BLaER1 (cell line): ENCODE measurements at regions not wholly inside any gene's neighbourhood (a gene's known extent, or its start where the extent isn't known, plus 50 kb on each side); places are given as distances from the start of the nearest gene placed in this dataset.

Experiments used
- H3K27ac ChIP-seq: shearing (Covaris generic); formaldehyde crosslinking; 2 replicates; pipeline ENCODE4 v1.8.1; 2022
- H3K27me3 ChIP-seq: shearing (Covaris generic); formaldehyde crosslinking; 2 replicates; pipeline ENCODE4 v1.8.1; 2022
- H3K36me3 ChIP-seq: shearing (Covaris generic); formaldehyde crosslinking; 2 replicates; pipeline ENCODE4 v1.8.1; 2022
- H3K4me1 ChIP-seq: shearing (Covaris generic); formaldehyde crosslinking; 2 replicates; pipeline ENCODE4 v1.8.1; 2022
- H3K4me2 ChIP-seq: shearing (Covaris generic); formaldehyde crosslinking; 2 replicates; pipeline ENCODE4 v1.8.1; 2022
- H3K4me3 ChIP-seq: shearing (Covaris generic); formaldehyde crosslinking; 2 replicates; pipeline ENCODE4 v1.8.1; 2022
- H3K9ac ChIP-seq: shearing (Covaris generic); formaldehyde crosslinking; 2 replicates; pipeline ENCODE4 v1.8.1; 2022
- H3K9me3 ChIP-seq: shearing (Covaris generic); formaldehyde crosslinking; 2 replicates; pipeline ENCODE4 v1.8.1; 2022
- H4K20me1 ChIP-seq: shearing (Covaris generic); formaldehyde crosslinking; 2 replicates; pipeline ENCODE4 v1.8.1; 2022
- Cebpa-rat ChIP-seq: shearing (Covaris generic); IDR thresholded peaks from 2 replicates; pipeline ENCODE4 v1.8.1; 2022

GRCh38 chr12:113634982-113635381, 163.3 kb upstream of the LHX5 start:
- H3K27me3 ChIP-seq, result no peaks in the 10 kb centered on the region; the same call in 1 of the 2 replicates
- H3K4me1 ChIP-seq, result no peaks in the 10 kb centered on the region
- no peaks in the 10 kb centered on the region for H4K20me1 ChIP-seq
- no peak for TF ChIP-seq Cebpa-rat
- no peak overlapping the region for H3K27ac ChIP-seq
- H3K9me3 ChIP-seq, result peaks cover 11% of the 10 kb centered on the region
- no peaks in the 10 kb centered on the region for H3K36me3 ChIP-seq
- no peak overlapping the region for H3K4me2 ChIP-seq
- H3K4me3 ChIP-seq, result no peak overlapping the region
- H3K9ac ChIP-seq, result no peak overlapping the region

- Histone ChIP-seq H4K20me1 (no peaks in the 10 kb centered on the region), H3K27ac (no peak overlapping the region), H3K9me3 (peaks cover 14% of the 10 kb centered on the region), H3K4me1 (no peaks in the 10 kb centered on the region), H3K27me3 (no peaks in the 10 kb centered on the region; the same call in 1 of the 2 replicates), H3K36me3 (no peaks in the 10 kb centered on the region), H3K4me2 (no peak overlapping the region), H3K9ac (no peak overlapping the region), H3K4me3 (no peak overlapping the region)
- no peak for TF ChIP-seq Cebpa-rat
These were observed 162.8 kb upstream of the LHX5 start for GRCh38 chr12:113634474-113634873.

- Histone ChIP-seq H3K4me2 (no peak overlapping the region), H4K20me1 (no peaks in the 10 kb centered on the region), H3K9ac (no peak overlapping the region), H3K27ac (no peak overlapping the region), H3K36me3 (no peaks in the 10 kb centered on the region), H3K4me1 (no peaks in the 10 kb centered on the region), H3K27me3 (no peaks in the 10 kb centered on the region; the same call in 1 of the 2 replicates), H3K4me3 (no peak overlapping the region), H3K9me3 (peaks cover 14% of the 10 kb centered on the region)
- TF ChIP-seq Cebpa-rat, result no peak
These were observed 162.1 kb upstream of the LHX5 start for GRCh38 chr12:113633678-113634332.

GRCh38 chr12:113630625-113631024, 159.0 kb upstream of the LHX5 start:
- TF ChIP-seq Cebpa-rat, result no peak
- Histone ChIP-seq H3K4me1 (no peaks in the 10 kb centered on the region), H3K9ac (no peak overlapping the region), H4K20me1 (no peaks in the 10 kb centered on the region), H3K27ac (no peak overlapping the region), H3K36me3 (no peaks in the 10 kb centered on the region), H3K9me3 (peaks cover 18% of the 10 kb centered on the region), H3K4me2 (no peak overlapping the region), H3K4me3 (no peak overlapping the region), H3K27me3 (no peaks in the 10 kb centered on the region)

- no peak for TF ChIP-seq Cebpa-rat
- Histone ChIP-seq H4K20me1 (no peaks in the 10 kb centered on the region), H3K27me3 (no peaks in the 10 kb centered on the region), H3K9ac (no peak overlapping the region), H3K4me1 (no peaks in the 10 kb centered on the region), H3K9me3 (peaks cover 22% of the 10 kb centered on the region), H3K27ac (no peak overlapping the region), H3K4me3 (no peak overlapping the region), H3K4me2 (no peak overlapping the region), H3K36me3 (no peaks in the 10 kb centered on the region)
These were observed 153.8 kb upstream of the LHX5 start for GRCh38 chr12:113625499-113625898.

- H3K9ac ChIP-seq, result no peak overlapping the region
- H3K4me1 ChIP-seq, result no peaks in the 10 kb centered on the region
- no peak overlapping the region for H3K27ac ChIP-seq
- H3K36me3 ChIP-seq, result no peaks in the 10 kb centered on the region
- H3K27me3 ChIP-seq, result peaks cover 8% of the 10 kb centered on the region; the same call in 1 of the 2 replicates
- TF ChIP-seq Cebpa-rat, result no peak
- peaks cover 13% of the 10 kb centered on the region for H3K9me3 ChIP-seq
- no peak overlapping the region for H3K4me2 ChIP-seq
- no peak overlapping the region for H3K4me3 ChIP-seq
- H4K20me1 ChIP-seq, result no peaks in the 10 kb centered on the region
These were observed 150.7 kb upstream of the LHX5 start for GRCh38 chr12:113622410-113622809.

GRCh38 chr12:113620437-113620976, 148.8 kb upstream of the LHX5 start:
- Histone ChIP-seq H3K36me3 (no peaks in the 10 kb centered on the region), H3K27ac (no peak overlapping the region), H3K4me3 (no peak overlapping the region), H3K4me1 (no peaks in the 10 kb centered on the region), H3K27me3 (peaks cover 8% of the 10 kb centered on the region; the same call in 1 of the 2 replicates), H4K20me1 (no peaks in the 10 kb centered on the region), H3K4me2 (no peak overlapping the region), H3K9me3 (peaks cover 8% of the 10 kb centered on the region), H3K9ac (no peak overlapping the region)
- TF ChIP-seq Cebpa-rat, result no peak

GRCh38 chr12:113619202-113619601, 147.5 kb upstream of the LHX5 start:
- Histone ChIP-seq H3K4me1 (no peaks in the 10 kb centered on the region), H4K20me1 (no peaks in the 10 kb centered on the region), H3K9ac (no peak overlapping the region), H3K9me3 (no peaks in the 10 kb centered on the region), H3K4me3 (no peak overlapping the region), H3K36me3 (no peaks in the 10 kb centered on the region), H3K4me2 (no peak overlapping the region), H3K27me3 (peaks cover 8% of the 10 kb centered on the region; the same call in 1 of the 2 replicates), H3K27ac (no peak overlapping the region)
- TF ChIP-seq Cebpa-rat, result no peak

- Histone ChIP-seq H3K4me3 (no peak overlapping the region), H3K9me3 (peaks cover 11% of the 10 kb centered on the region; the same call in 1 of the 2 replicates), H3K27ac (no peak overlapping the region), H3K9ac (no peak overlapping the region), H3K27me3 (peaks cover 46% of the 10 kb centered on the region), H3K36me3 (no peaks in the 10 kb centered on the region), H3K4me2 (no peak overlapping the region), H3K4me1 (no peaks in the 10 kb centered on the region), H4K20me1 (no peaks in the 10 kb centered on the region; the same call in 1 of the 2 replicates)
- TF ChIP-seq Cebpa-rat, result no peak
These were observed 141.7 kb upstream of the LHX5 start for GRCh38 chr12:113613414-113613813.

GRCh38 chr12:113612793-113613192, 141.1 kb upstream of the LHX5 start:
- Histone ChIP-seq H3K4me2 (no peak overlapping the region), H3K27me3 (peaks cover 46% of the 10 kb centered on the region), H3K4me1 (no peaks in the 10 kb centered on the region), H3K9ac (no peak overlapping the region), H3K27ac (no peak overlapping the region), H4K20me1 (no peaks in the 10 kb centered on the region; the same call in 1 of the 2 replicates), H3K9me3 (peaks cover 11% of the 10 kb centered on the region; the same call in 1 of the 2 replicates), H3K4me3 (no peak overlapping the region), H3K36me3 (no peaks in the 10 kb centered on the region)
- no peak for TF ChIP-seq Cebpa-rat
